Gastroesophageal sphincter (tissue), 3 donors: ENCODE measurements at regions not wholly inside any gene's neighbourhood (a gene's known extent, or its start where the extent isn't known, plus 50 kb on each side); places are given as distances from the start of the nearest gene placed in this dataset.

Source experiments
- POLR2A ChIP-seq, 2 donors: fragments of 450-650 bp; IDR thresholded peaks; one replicate each; pipeline ENCODE4 v1.6.1; 2017; ENCODE audit warnings: antibody characterized with exemption in 2 of 2, mild to moderate bottlenecking in 2 of 2, moderate library complexity in 1 of 2
- POLR2AphosphoS5 ChIP-seq: sonication (generic); formaldehyde crosslinking; IDR thresholded peaks from one replicate; pipeline ENCODE4 v1.6.1; 2017; ENCODE audit warnings: antibody characterized with exemption
- TF ChIP-seq, protein P1 (sequence below), 4 experiments: fragments of 200-600 bp in 2 of 4; fragments of 450-650 bp in 2 of 4; sonication (generic) in 1 of 4; IDR thresholded peaks; one replicate each; pipeline ENCODE4 v1.5.1; 2017 to 2019; ENCODE audit warnings: antibody characterized with exemption in 4 of 4, mild to moderate bottlenecking in 2 of 4, moderate library complexity in 2 of 4

DNA sequence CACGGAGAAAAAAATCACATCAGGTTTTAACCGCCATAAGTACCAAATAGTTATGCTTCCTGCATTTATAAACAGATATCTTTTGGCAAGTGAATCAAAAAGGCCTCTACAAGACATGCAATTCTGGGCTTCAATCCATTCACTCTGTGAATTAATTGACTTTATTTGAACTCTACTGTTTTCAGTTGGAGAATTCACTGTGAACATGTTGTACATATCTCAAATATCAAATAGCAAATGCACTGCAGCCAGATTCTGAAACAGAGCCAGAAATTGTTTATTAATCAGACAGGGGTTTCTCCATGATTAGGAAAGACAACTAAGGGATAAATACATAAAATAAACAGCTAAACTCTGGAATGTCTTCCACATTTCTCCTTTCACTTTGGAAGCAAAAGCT lies 445.4 kb upstream of the NFIA start:
- TF ChIP-seq, protein P1, sequence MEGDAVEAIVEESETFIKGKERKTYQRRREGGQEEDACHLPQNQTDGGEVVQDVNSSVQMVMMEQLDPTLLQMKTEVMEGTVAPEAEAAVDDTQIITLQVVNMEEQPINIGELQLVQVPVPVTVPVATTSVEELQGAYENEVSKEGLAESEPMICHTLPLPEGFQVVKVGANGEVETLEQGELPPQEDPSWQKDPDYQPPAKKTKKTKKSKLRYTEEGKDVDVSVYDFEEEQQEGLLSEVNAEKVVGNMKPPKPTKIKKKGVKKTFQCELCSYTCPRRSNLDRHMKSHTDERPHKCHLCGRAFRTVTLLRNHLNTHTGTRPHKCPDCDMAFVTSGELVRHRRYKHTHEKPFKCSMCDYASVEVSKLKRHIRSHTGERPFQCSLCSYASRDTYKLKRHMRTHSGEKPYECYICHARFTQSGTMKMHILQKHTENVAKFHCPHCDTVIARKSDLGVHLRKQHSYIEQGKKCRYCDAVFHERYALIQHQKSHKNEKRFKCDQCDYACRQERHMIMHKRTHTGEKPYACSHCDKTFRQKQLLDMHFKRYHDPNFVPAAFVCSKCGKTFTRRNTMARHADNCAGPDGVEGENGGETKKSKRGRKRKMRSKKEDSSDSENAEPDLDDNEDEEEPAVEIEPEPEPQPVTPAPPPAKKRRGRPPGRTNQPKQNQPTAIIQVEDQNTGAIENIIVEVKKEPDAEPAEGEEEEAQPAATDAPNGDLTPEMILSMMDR (IDR thresholded peaks at IDR 0.05) = no peak
- TF ChIP-seq POLR2AphosphoS5 (no peak), POLR2A (IDR thresholded peaks at IDR 0.05) (no peak)
